HepG2 (cell line): ENCODE measurements at regions not wholly inside any gene's neighbourhood (a gene's known extent, or its start where the extent isn't known, plus 50 kb on each side); places are given as distances from the start of the nearest gene placed in this dataset.

Source experiments
- ATAC-seq: fragments of 200-7000 bp; cut with Tn5 transposase; 3 replicates; pipeline ENCODE4 v1.9.1; 2020; ENCODE audit warnings: mild to moderate bottlenecking, moderate library complexity
- BruUV-seq: library from RNA; stranded (reverse); fragments of 400-500 nt; replicated peaks from 2 replicates; lab custom pipeline; 2021; lab: Mats Ljungman, UMichigan
- CTCF ChIA-PET: fragments of 300-600 bp; formaldehyde crosslinking; extraction: SDS; loops from one replicate; lab custom pipeline; 2021; ENCODE audit warnings: low total read pairs, inconsistent platforms, low intra/inter-chr PET ratio; lab: Yijun Ruan, JAX
- POLR2A ChIA-PET: fragments of 350-600 bp; sonication (Branson Sonifier 250); formaldehyde crosslinking; loops from one replicate; lab custom pipeline; 2020; ENCODE audit warnings: antibody characterized with exemption, inconsistent platforms; lab: Yijun Ruan, JAX
- DNase-seq: peaks from one replicate; pipeline ENCODE4 v3.0.0-alpha.2; 2015; ENCODE audit warnings: low spot score
- FAIRE-seq: peaks from 3 replicates; lab custom pipeline; 2011; peaks lifted over from hg19 to GRCh38; lab: Jason Lieb, UNC
- H2AFZ ChIP-seq: one replicate; pipeline ENCODE4 v1.6.1; 2011; ENCODE audit warnings: low read length, inconsistent platforms
- H3K27ac ChIP-seq: fragments of 300-600 bp; 3 replicates; pipeline ENCODE4 v1.8.0; 2011; ENCODE audit warnings: mixed run types, mild to moderate bottlenecking, mixed read lengths, low read length, inconsistent platforms; ENCODE audit not compliant: insufficient read depth; ENCODE audit errors: extremely low read length
- H3K27me3 ChIP-seq, 2 experiments: fragments of 200-600 bp in 1 of 2; 2 replicates in 1 of 2; 3 replicates in 1 of 2; pipeline versions ENCODE4 v1.6.0 to v1.8.0; 2011; ENCODE audit warnings: low read length in 2 of 2, mild to moderate bottlenecking in 2 of 2, moderate library complexity in 2 of 2, inconsistent platforms in 1 of 2; ENCODE audit not compliant: insufficient read depth in 2 of 2, control insufficient read depth in 1 of 2
- H3K36me3 ChIP-seq, 2 experiments: fragments of 200-600 bp in 1 of 2; replicated peaks in 1 of 2; 2 replicates in 1 of 2; 3 replicates in 1 of 2; pipeline versions ENCODE4 v1.5.1 to v1.8.0; 2011; ENCODE audit warnings: low read length in 2 of 2, inconsistent platforms in 1 of 2; ENCODE audit not compliant: insufficient read depth in 2 of 2, control insufficient read depth in 1 of 2
- H3K4me1 ChIP-seq: 2 replicates; pipeline ENCODE4 v1.5.1; 2012; ENCODE audit warnings: low read length, inconsistent platforms; ENCODE audit not compliant: insufficient read depth
- H3K4me2 ChIP-seq: 2 replicates; pipeline ENCODE4 v1.6.0; 2011; ENCODE audit warnings: low read depth, low read length, inconsistent platforms
- H3K4me3 ChIP-seq, 3 experiments: fragments of 200-600 bp in 1 of 3; sonication (generic), shearing (Covaris generic) in 1 of 3; replicated peaks in 1 of 3; 2 replicates each; pipeline ENCODE4 v1.5.1; 2011 to 2016; ENCODE audit warnings: low read length in 3 of 3, inconsistent platforms in 2 of 3, low read depth in 2 of 3, mild to moderate bottlenecking in 2 of 3, control low read depth in 1 of 3, mixed read lengths in 1 of 3; ENCODE audit not compliant: insufficient read depth in 1 of 3
- H3K79me2 ChIP-seq: one replicate; pipeline ENCODE4 v1.6.1; 2011; ENCODE audit warnings: low read length, inconsistent platforms; ENCODE audit not compliant: insufficient read depth
- H3K9ac ChIP-seq: 2 replicates; pipeline ENCODE4 v1.6.0; 2011; ENCODE audit warnings: mild to moderate bottlenecking, low read depth, low read length, inconsistent platforms; ENCODE audit not compliant: insufficient read depth
- H3K9me3 ChIP-seq: 2 replicates; pipeline ENCODE4 v1.5.1; 2012; ENCODE audit warnings: mild to moderate bottlenecking, low read length
- H4K20me1 ChIP-seq: 2 replicates; pipeline ENCODE4 v1.6.0; 2011; ENCODE audit warnings: inconsistent platforms, mild to moderate bottlenecking, low read length, moderate library complexity; ENCODE audit not compliant: insufficient read depth
- SMARCE1 ChIP-seq: fragments of 450-650 bp; IDR thresholded peaks from 2 replicates; pipeline ENCODE4 v1.6.1; 2017; ENCODE audit warnings: borderline replicate concordance
- TBX2 ChIP-seq: sonication (generic); formaldehyde crosslinking; IDR thresholded peaks from 2 replicates; pipeline ENCODE4 v1.5.0; 2020; ENCODE audit warnings: missing genetic modification reagents, mild to moderate bottlenecking, borderline replicate concordance
- ZNF737 ChIP-seq: sonication (generic); formaldehyde crosslinking; IDR thresholded peaks from 2 replicates; pipeline ENCODE4 v1.5.0; 2020; ENCODE audit warnings: missing genetic modification reagents, mild to moderate bottlenecking, borderline replicate concordance
- whole genome bisulfite sequencing: methylation state at CpG from one replicate; pipeline ENCODE4 v1.1.6; 2017; ENCODE audit warnings: low lambda C conversion rate; 5-methylcytosine and 5-hydroxymethylcytosine counted together
- in situ Hi-C: cut with HindIII; loops from 2 replicates; pipeline ENCODE4 v1.10.0; 2017; ENCODE audit warnings: low pct_unique_long_range_greater_than_20kb; ENCODE audit not compliant: extremely low pct_ligation_motif_present
- intact Hi-C: fragments of 100-400 bp; cut with micrococcal nuclease; formaldehyde crosslinking; loops from one replicate; pipeline ENCODE4 v1.10.0; 2022; ENCODE audit not compliant: unreplicated experiment
- TF ChIP-seq, protein P1 (sequence below): sonication (generic); formaldehyde crosslinking; IDR thresholded peaks from 2 replicates; pipeline ENCODE4 v1.9.0; 2021; ENCODE audit warnings: mild to moderate bottlenecking, missing genetic modification reagents

- TF ChIP-seq TBX2 (CRISPR knock-in tag) (no peak), ZNF737 (no peak), SMARCE1 (no peak)
- TF ChIP-seq, protein P1, sequence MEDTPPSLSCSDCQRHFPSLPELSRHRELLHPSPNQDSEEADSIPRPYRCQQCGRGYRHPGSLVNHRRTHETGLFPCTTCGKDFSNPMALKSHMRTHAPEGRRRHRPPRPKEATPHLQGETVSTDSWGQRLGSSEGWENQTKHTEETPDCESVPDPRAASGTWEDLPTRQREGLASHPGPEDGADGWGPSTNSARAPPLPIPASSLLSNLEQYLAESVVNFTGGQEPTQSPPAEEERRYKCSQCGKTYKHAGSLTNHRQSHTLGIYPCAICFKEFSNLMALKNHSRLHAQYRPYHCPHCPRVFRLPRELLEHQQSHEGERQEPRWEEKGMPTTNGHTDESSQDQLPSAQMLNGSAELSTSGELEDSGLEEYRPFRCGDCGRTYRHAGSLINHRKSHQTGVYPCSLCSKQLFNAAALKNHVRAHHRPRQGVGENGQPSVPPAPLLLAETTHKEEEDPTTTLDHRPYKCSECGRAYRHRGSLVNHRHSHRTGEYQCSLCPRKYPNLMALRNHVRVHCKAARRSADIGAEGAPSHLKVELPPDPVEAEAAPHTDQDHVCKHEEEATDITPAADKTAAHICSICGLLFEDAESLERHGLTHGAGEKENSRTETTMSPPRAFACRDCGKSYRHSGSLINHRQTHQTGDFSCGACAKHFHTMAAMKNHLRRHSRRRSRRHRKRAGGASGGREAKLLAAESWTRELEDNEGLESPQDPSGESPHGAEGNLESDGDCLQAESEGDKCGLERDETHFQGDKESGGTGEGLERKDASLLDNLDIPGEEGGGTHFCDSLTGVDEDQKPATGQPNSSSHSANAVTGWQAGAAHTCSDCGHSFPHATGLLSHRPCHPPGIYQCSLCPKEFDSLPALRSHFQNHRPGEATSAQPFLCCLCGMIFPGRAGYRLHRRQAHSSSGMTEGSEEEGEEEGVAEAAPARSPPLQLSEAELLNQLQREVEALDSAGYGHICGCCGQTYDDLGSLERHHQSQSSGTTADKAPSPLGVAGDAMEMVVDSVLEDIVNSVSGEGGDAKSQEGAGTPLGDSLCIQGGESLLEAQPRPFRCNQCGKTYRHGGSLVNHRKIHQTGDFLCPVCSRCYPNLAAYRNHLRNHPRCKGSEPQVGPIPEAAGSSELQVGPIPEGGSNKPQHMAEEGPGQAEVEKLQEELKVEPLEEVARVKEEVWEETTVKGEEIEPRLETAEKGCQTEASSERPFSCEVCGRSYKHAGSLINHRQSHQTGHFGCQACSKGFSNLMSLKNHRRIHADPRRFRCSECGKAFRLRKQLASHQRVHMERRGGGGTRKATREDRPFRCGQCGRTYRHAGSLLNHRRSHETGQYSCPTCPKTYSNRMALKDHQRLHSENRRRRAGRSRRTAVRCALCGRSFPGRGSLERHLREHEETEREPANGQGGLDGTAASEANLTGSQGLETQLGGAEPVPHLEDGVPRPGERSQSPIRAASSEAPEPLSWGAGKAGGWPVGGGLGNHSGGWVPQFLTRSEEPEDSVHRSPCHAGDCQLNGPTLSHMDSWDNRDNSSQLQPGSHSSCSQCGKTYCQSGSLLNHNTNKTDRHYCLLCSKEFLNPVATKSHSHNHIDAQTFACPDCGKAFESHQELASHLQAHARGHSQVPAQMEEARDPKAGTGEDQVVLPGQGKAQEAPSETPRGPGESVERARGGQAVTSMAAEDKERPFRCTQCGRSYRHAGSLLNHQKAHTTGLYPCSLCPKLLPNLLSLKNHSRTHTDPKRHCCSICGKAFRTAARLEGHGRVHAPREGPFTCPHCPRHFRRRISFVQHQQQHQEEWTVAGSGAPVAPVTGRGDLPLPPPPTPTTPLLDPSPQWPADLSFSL: no peak
- Histone ChIP-seq H3K27me3 (no peaks in the 10 kb centered on the region), H3K9ac (no peak overlapping the region), H2AFZ (no peak overlapping the region), H4K20me1 (no peaks in the 10 kb centered on the region), H3K4me1 (peaks cover 10% of the 10 kb centered on the region; the same call in 1 of the 2 replicates), H3K4me2 (no peak overlapping the region), H3K9me3 (no peaks in the 10 kb centered on the region), H3K36me3 (no peaks in the 10 kb centered on the region), H3K4me3 (no peak overlapping the region), H3K79me2 (no peaks in the 10 kb centered on the region), H3K27ac (no peak overlapping the region)
- FAIRE-seq (no peak), ATAC-seq (no peak), DNase-seq (no peak)
- ChIA-PET POLR2A (no interaction called here), CTCF (no interaction called here)
- intact Hi-C loops (no loop called here), in situ Hi-C loops (no loop called here)
- WGBS: 16% methylated on average over 6 of the region's 6 CpGs
- no TSS peak for BruUV-seq
Measured at GRCh38 chr10:8614054-8614565, 559.6 kb downstream of the GATA3 start.
